Fibroblast of lung (primary cell): ENCODE measurements at regions not wholly inside any gene's neighbourhood (a gene's known extent, or its start where the extent isn't known, plus 50 kb on each side); places are given as distances from the start of the nearest gene placed in this dataset.

Experiments
- DNase-seq, 2 donors: peaks; one replicate each; pipeline versions ENCODE4 v3.0.0 to v3.0.0-alpha.2; 2010; ENCODE audit warnings: low read depth in 2 of 2
- H2AFZ ChIP-seq: 2 replicates; pipeline ENCODE4 v1.5.1; 2012; ENCODE audit warnings: low read length, control low read depth, inconsistent platforms
- H3K27ac ChIP-seq: 2 replicates; pipeline ENCODE4 v1.5.1; 2011; ENCODE audit warnings: low read length, control low read depth; ENCODE audit not compliant: insufficient read depth
- H3K27me3 ChIP-seq: 2 replicates; pipeline ENCODE4 v1.5.1; 2011; ENCODE audit warnings: mild to moderate bottlenecking, low read length; ENCODE audit not compliant: control insufficient read depth, insufficient read depth
- H3K36me3 ChIP-seq: 2 replicates; pipeline ENCODE4 v1.5.1; 2011; ENCODE audit warnings: low read length; ENCODE audit not compliant: control insufficient read depth, insufficient read depth
- H3K4me1 ChIP-seq: 2 replicates; pipeline ENCODE4 v1.5.1; 2011; ENCODE audit warnings: low read length; ENCODE audit not compliant: control insufficient read depth, insufficient read depth; ENCODE audit errors: extremely low read depth
- H3K4me2 ChIP-seq: 2 replicates; pipeline ENCODE4 v1.5.1; 2011; ENCODE audit warnings: low read length, control low read depth; ENCODE audit not compliant: insufficient read depth; ENCODE audit errors: extremely low read depth
- H3K4me3 ChIP-seq, 4 experiments: fragments of 200-600 bp in 1 of 4; sonication (generic) in 1 of 4; replicated peaks in 1 of 4; 2 replicates each; pipeline ENCODE4 v1.5.1; 2011 to 2016; ENCODE audit warnings: low read length in 4 of 4, low read depth in 3 of 4, mild to moderate bottlenecking in 3 of 4, control low read depth in 2 of 4, inconsistent platforms in 1 of 4, mixed read lengths in 1 of 4; ENCODE audit not compliant: insufficient read depth in 1 of 4; ENCODE audit errors: control extremely low read depth in 1 of 4
- H3K79me2 ChIP-seq: 2 replicates; pipeline ENCODE4 v1.5.1; 2012; ENCODE audit warnings: mild to moderate bottlenecking, low read length, inconsistent platforms; ENCODE audit not compliant: control insufficient read depth, insufficient read depth
- H3K9ac ChIP-seq: 2 replicates; pipeline ENCODE4 v1.5.1; 2011; ENCODE audit warnings: mild to moderate bottlenecking, low read length, control low read depth; ENCODE audit not compliant: insufficient read depth
- H3K9me3 ChIP-seq: 2 replicates; pipeline ENCODE4 v1.5.1; 2012; ENCODE audit warnings: low read depth, low read length; ENCODE audit not compliant: control insufficient read depth, insufficient read depth
- H4K20me1 ChIP-seq: 2 replicates; pipeline ENCODE4 v1.5.1; 2011; ENCODE audit warnings: low read length; ENCODE audit not compliant: control insufficient read depth, insufficient read depth; ENCODE audit errors: extremely low read depth
- EZH2 ChIP-seq: IDR thresholded peaks from 2 replicates; pipeline ENCODE4 v1.5.1; 2012; ENCODE audit warnings: low read length, control low read depth, mild to moderate bottlenecking; ENCODE audit errors: missing control alignments
- TF ChIP-seq, protein P1 (sequence below), 2 donors: IDR thresholded peaks in 1 of 2; conservative IDR thresholded peaks in 1 of 2; 1 replicate in 1 of 2; 2 replicates in 1 of 2; pipeline ENCODE4 v1.5.1; 2011 to 2012; ENCODE audit warnings: low read length in 2 of 2, control low read depth in 1 of 2, inconsistent platforms in 1 of 2, low read depth in 1 of 2, mild to moderate bottlenecking in 1 of 2

DNA sequence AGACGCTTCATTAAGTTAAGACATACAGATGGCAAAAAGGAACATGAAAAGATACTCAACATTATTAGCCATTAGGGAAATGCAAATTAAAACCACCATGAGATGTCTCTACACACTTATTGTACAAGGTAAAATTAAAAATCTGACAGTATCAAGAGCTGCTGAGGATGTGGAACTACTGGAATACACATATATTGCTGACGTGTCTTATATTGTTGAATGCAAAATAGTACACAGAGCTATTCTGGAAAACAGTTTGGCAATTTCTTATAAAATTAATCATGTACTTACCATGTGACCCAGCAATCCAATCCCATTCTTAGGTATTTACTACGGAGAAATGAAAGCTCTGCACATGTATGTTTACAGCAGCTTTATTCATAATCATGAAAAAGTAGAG lies 742.5 kb downstream of the TBC1D22A start:
- Histone ChIP-seq H4K20me1 (no peaks in the 10 kb centered on the region), H2AFZ (no peak overlapping the region), H3K9ac (no peak overlapping the region), H3K4me1 (no peaks in the 10 kb centered on the region), H3K9me3 (no peaks in the 10 kb centered on the region), H3K36me3 (no peaks in the 10 kb centered on the region), H3K79me2 (no peaks in the 10 kb centered on the region), H3K4me3 (no peak overlapping the region), H3K27me3 (no peaks in the 10 kb centered on the region), H3K27ac (no peak overlapping the region), H3K4me2 (no peak overlapping the region)
- no peak for TF ChIP-seq EZH2
- TF ChIP-seq, protein P1, sequence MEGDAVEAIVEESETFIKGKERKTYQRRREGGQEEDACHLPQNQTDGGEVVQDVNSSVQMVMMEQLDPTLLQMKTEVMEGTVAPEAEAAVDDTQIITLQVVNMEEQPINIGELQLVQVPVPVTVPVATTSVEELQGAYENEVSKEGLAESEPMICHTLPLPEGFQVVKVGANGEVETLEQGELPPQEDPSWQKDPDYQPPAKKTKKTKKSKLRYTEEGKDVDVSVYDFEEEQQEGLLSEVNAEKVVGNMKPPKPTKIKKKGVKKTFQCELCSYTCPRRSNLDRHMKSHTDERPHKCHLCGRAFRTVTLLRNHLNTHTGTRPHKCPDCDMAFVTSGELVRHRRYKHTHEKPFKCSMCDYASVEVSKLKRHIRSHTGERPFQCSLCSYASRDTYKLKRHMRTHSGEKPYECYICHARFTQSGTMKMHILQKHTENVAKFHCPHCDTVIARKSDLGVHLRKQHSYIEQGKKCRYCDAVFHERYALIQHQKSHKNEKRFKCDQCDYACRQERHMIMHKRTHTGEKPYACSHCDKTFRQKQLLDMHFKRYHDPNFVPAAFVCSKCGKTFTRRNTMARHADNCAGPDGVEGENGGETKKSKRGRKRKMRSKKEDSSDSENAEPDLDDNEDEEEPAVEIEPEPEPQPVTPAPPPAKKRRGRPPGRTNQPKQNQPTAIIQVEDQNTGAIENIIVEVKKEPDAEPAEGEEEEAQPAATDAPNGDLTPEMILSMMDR (conservative IDR thresholded peaks at IDR 0.05 in 1 of 2, IDR thresholded peaks at IDR 0.05 in 1 of 2; ENCODE audit: low read depth in 1 of 2, low read length in 2 of 2) = no peak
- no peak for DNase-seq

- no peaks in the 10 kb centered on the region for H3K27me3 ChIP-seq
- H3K27ac ChIP-seq = no peak overlapping the region
- H3K9ac ChIP-seq = no peak overlapping the region
These were observed 736.6 kb downstream of the TBC1D22A start for GRCh38 chr22:47498969-47499495.

DNA sequence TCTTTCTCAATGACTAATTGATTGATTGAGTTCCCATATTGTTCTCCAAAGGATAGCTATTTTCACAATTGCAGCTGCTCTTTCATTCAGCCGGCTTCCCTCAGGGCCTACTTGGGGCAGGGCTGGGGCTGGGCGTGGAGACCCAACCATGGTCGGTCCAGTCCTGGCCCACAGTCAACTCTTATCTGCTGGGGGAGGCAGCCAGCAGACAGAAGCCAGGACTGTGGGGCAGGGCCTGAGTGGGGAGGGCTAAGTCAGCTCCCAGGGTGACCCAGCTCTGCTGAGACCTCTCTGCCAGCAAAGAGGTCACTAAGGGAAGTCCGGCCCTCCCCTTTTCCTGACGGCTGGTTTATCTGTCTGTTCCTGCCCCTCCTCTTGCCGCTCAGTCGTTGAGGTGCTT lies 735.2 kb downstream of the TBC1D22A start:
- H4K20me1 ChIP-seq = no peaks in the 10 kb centered on the region
- H3K4me3 ChIP-seq = no peak overlapping the region
- no peaks in the 10 kb centered on the region for H3K36me3 ChIP-seq
- H3K4me1 ChIP-seq = no peaks in the 10 kb centered on the region
- no peak overlapping the region for H3K9ac ChIP-seq
- no peak for DNase-seq
- no peak overlapping the region for H3K27ac ChIP-seq
- no peaks in the 10 kb centered on the region for H3K79me2 ChIP-seq
- no peak for TF ChIP-seq EZH2
- H3K9me3 ChIP-seq = no peaks in the 10 kb centered on the region
- H3K27me3 ChIP-seq = no peaks in the 10 kb centered on the region
- H3K4me2 ChIP-seq = no peak overlapping the region
- no peak overlapping the region for H2AFZ ChIP-seq

More at GRCh38 chr22:47498969-47499495, 736.6 kb downstream of the TBC1D22A start:
- Histone ChIP-seq H3K4me2 (no peak overlapping the region), H3K9me3 (no peaks in the 10 kb centered on the region), H3K4me3 (no peak overlapping the region), H4K20me1 (no peaks in the 10 kb centered on the region), H3K4me1 (no peaks in the 10 kb centered on the region), H2AFZ (no peak overlapping the region), H3K79me2 (no peaks in the 10 kb centered on the region), H3K36me3 (no peaks in the 10 kb centered on the region)
- TF ChIP-seq EZH2 = no peak
- TF ChIP-seq, protein P1 (conservative IDR thresholded peaks at IDR 0.05 in 1 of 2, IDR thresholded peaks at IDR 0.05 in 1 of 2; ENCODE audit: low read depth in 1 of 2, low read length in 2 of 2) = no peak
- DNase-seq = no peak
